Eye (tissue), 1 donor: ENCODE measurements at regions not wholly inside any gene's neighbourhood (a gene's known extent, or its start where the extent isn't known, plus 50 kb on each side); places are given as distances from the start of the nearest gene placed in this dataset.
"Not testable (repeated sequence)": the region's sequence is repeated elsewhere in the genome, so short reads cannot be mapped to it uniquely, and the experiment has no call there.

ENCODE experiments used
- DNase-seq: peaks from one replicate; pipeline ENCODE4 v3.0.0-alpha.2; 2015

- DNase-seq = no peak
Measured at GRCh38 chr16:47903470-47903869, 252.3 kb downstream of the ABCC12 start.

GRCh38 chr16:47897105-47897504 lies 258.7 kb downstream of the ABCC12 start:
- DNase-seq = not testable (repeated sequence)

DNA sequence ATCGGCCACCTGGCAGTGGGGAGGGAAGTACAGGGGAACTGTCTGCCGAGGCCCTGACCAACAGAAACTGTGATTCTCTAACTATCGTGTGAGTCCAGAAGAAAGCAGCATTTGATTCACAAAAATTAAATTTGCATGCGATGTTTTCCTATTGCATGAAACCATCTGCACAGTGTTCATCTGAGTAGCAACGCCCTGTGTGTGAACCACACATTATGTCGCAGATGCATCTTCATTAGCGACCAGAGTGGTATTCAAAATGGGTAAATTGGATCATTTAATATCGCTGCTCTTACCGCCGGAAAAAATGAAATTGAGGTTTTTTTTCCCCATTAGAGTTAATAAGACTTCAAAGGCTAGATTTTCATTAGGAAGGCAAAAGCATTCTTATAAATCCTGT lies 260.6 kb downstream of the ABCC12 start:
- no peak for DNase-seq

DNA sequence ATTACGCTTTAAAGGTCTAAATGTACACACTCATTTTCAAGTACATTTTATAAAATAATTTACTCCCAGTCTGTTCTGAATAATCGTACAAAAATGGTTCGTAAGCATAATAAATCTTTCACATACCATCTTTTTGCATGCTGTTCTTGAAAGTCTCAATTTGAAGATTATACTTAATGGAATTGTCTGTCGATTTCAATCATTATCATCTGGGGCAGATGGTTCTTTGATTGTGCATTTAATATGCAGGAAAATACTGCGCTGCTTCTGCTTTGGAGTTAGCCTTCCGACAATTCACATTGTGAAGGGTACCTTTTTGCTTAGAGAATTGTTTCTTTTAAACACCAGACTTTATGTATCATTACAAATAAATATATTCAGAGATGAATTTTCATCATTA lies 262.8 kb downstream of the ABCC12 start:
- DNase-seq = peak; percentile 77

- no peak for DNase-seq
Measured at GRCh38 chr16:47888734-47889133, 267.1 kb downstream of the ABCC12 start.

GRCh38 chr16:47888142-47888541 lies 267.7 kb downstream of the ABCC12 start:
- DNase-seq = peak; percentile 36

DNA sequence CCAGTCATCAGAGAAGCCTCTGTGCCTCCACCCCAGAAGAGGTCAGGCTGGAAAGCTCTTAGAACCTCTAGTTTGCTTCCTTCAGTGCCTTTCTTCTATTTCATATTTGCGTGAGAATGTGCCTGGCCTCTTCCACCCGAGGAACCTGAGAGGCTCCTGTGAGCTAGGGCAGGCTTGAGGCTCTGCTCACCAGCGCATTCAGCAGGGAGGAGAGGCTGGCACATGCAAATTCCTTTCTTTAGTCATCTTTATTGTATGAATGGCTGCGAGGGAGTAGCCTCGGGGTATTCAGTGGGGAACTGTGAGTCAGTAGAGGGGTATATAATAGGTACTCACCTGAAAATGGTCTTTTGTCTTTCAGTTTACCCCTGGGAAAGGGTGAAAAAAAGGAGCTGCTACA lies 268.3 kb downstream of the ABCC12 start:
- peak; percentile 49 for DNase-seq

DNA sequence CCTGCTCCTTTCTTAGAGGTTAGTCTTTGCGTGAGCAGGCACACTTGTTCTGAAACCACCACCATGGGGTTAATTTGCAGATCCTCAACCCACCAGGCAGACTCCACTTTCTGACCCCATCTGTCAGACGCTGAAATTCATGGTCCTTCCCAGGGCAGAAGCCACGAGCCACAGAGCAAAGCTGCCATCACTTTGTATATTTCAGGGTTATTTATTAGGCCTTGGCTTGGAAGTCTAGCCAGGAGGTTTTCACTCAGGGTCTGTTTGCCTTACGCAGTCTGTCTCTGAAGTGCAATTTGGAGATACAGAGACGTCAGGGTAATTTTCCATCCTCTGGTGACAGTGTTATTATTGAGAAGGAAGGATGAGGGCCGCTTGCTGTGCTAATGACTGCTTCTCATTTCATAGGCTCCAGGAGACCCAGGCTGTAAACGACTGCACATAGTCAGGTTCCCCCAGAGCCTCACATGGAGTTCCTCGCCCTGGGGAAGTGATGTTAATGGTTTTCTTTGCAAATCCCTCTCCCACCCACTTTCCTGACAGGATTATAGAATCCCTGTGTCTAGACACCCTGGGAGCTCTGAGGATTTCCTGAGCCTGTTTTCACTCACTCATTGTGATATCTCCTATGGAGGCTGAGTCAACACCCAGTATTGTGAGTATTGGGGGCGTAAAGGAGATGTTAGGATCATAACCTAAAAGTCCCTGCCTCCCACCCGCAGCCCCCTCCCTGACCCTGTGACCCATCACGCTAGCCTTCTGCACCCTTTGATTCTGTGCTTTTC lies 269.0 kb downstream of the ABCC12 start:
- peak; percentile 69 for DNase-seq

- DNase-seq = peak; percentile 58
Measured at GRCh38 chr16:47886139-47886538, 269.7 kb downstream of the ABCC12 start.

DNA sequence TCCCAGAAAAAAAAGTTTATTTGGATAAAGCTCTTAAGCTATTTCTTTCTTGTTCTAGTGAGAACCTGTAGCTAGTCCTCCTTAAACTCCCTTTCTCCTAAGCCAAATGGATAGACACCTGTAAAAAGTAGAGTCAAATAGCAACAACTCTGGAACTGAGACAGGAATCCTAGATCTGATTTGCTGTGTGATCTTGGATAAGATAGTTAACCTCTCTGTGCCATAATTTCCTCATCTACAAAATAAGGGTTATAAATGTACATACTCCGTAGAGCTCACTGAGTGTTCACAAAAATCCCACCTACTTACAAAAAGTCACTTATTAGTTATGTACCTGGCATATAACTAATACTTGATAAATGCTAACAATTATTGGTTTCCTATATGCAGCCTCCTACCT lies 270.3 kb downstream of the ABCC12 start:
- DNase-seq = no peak

GRCh38 chr16:47884116-47884725 lies 271.6 kb downstream of the ABCC12 start:
- DNase-seq = no peak

DNA sequence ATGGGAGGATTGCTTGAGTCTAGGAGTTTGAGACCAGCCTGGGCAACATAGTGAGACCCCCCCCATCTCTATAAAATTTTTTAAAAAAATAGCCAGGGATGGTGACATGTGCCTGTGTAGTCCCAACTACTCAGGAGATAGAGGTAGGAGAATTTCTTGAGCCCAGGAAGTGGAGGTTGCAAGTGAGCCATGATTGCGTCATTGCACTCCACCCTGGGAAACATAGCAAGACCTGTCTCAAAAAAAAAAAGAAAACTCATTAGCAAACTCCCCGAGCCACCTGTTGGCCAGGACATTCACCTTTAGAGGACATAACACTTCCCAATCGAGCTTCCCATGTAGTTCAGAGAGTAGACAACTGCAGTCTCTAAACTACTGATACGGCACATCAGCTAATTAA lies 274.2 kb downstream of the ABCC12 start:
- no peak for DNase-seq

DNA sequence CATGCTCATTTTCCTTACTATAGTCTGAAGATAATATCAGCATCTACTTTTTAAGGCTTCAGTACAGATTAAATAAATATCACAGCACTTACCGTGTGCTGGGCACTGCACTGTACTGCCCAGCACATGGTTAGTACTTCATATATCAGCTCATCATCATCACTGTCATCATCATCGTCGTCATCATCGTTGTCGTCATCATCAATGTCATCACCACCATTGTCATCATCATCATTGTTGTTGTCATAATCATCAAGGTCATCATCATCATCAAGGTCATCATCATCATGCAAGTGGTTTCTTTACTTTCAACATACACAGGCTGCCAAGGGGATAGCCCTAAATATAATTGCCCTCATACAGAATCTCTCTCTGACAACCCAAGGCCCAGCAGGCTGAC lies 275.1 kb downstream of the ABCC12 start:
- DNase-seq = no peak

DNA sequence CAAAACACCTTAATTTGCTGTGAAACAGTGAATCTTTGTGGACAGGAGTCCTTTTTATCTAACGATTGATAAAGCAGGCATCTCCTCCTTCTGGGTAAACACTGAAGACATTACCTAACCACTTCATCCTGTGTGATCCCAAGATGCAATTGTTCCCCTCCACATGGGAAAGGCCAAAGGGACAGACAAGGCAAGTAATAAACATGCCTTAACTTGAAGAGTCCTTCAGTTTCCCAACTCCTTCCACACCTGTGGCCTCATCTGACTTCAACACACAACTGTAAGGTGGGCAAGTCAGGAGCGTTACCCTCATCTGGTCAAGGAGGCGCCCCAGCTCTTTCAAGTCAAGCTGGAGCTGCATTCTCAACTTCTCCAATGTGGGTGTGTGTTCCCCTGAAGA lies 278.6 kb downstream of the ABCC12 start:
- no peak for DNase-seq

- DNase-seq = no peak
Measured at GRCh38 chr16:47876511-47876910, 279.3 kb downstream of the ABCC12 start.

- DNase-seq = no peak
Measured at GRCh38 chr16:47873434-47873833, 282.4 kb downstream of the ABCC12 start.

DNA sequence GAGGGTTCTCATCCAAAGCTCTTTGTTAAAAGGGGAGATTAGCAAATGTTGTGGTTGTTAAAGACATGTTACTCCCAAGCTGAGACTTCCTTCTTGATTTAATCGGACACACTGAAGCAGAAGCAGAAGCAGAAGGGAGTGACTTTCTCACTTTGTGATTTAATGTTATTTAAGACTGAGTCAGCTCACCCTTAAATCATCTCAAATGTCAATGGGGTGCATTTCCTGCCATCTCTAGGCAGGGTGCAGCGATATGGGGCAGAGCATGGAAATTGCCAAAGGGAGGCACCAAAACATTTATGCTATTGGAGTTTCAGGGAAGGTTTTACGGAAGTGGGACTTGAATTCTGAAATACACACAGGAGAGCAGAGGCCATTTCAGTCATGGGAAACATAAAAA lies 283.6 kb downstream of the ABCC12 start:
- DNase-seq = no peak

- no peak for DNase-seq
Measured at GRCh38 chr16:47866423-47866822, 289.4 kb downstream of the ABCC12 start.

GRCh38 chr16:47865337-47865855 lies 290.4 kb downstream of the ABCC12 start:
- DNase-seq = no peak

- not testable (repeated sequence) for DNase-seq
Measured at GRCh38 chr16:47864262-47864661, 291.5 kb downstream of the ABCC12 start.

DNA sequence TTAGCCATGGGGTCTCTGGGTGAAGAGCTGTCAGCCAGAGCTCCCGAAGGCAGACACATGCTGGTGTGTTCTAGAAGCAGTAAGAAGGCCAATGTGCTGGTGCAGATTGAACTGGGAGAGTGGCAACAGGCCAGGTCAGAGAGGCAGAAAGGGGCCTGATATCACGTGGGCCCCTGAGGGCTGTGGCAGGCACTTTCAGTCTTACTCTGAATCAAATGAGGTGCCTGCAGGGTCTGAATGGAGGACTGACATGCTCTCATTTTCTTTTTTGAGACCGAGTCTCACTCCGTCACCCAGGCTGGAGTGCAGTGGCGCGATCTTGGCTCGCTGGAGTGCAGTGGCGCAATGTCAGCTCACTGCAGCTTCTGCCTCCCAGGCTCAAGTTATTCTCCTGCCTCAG lies 293.8 kb downstream of the ABCC12 start:
- DNase-seq = no peak

- DNase-seq = no peak
Measured at GRCh38 chr16:47858333-47858982, 297.3 kb downstream of the ABCC12 start.

- DNase-seq = no peak
Measured at GRCh38 chr16:47855431-47855830, 300.4 kb downstream of the ABCC12 start.

GRCh38 chr16:47854737-47855136 lies 301.1 kb downstream of the ABCC12 start:
- DNase-seq = no peak
